Activated CD4-positive, alpha-beta T cell treated with anti-CD3 and anti-CD28 coated beads, Interleukin-2, amount 50 U/mL, for 16 hours (primary cell): ENCODE measurements at regions not wholly inside any gene's neighbourhood (a gene's known extent, or its start where the extent isn't known, plus 50 kb on each side); places are given as distances from the start of the nearest gene placed in this dataset.
"Not testable (repeated sequence)": the region's sequence is repeated elsewhere in the genome, so short reads cannot be mapped to it uniquely, and the experiment has no call there.

Experiments
- DNase-seq: peaks from one replicate; pipeline ENCODE4 v3.0.0-alpha.2; 2020

DNA sequence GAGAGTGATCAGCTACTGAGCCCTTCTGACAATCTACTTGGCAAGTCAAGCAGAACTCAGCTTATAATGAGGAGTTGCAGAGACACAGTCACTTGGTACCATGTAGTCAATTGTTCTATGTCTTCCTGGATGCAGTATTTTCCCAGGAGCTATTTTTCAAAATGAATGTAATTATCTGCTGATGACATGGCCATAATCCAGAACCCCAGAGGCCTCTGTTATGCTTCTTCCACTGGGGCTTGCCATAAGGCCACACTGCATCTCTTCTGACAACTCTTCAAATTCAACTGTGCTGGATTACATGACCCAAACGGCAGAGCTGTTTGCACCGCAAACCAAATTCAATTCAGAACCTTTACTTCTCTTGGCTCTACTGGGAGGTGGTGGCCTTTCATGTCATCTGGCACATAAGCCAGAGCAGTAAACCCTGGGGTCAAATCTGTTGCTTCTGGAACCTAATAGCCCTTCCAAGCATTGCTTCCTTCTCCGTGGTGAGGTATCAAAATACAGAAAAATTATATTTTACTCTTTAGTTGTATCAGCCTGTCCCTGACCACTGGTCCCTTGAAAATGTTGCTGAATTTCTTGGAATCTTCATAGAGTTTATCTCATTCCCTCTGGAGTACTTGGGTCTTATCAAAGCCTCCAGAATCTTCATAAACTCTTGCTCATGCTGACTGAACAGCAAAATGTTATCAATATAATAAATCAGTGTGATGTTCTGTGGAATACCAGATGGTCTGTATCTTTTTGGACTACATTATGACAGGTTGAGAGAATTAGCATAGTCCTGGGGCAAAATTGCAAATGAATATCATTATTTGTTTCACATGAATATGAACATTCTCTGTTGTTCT lies 79.4 kb upstream of the DCN start:
- no peak for DNase-seq

DNA sequence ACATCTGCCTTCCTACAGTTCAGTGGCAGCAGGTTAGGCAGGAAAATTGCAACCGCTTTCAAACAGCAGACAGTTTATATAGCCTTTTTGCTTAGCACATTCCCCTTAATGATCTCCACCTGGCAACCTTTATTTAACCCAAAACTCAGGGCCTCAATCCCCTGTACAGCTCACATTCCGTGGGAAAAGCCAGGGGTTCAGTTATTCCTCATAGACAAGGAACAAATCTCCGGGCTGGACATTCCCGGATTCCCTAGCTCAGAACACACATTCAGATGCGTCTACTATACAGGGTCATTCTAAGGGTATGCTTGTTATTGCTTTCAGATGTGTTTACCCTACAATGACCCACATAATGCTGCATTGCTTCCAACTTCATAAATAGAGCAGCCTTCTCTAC lies 73.8 kb upstream of the DCN start:
- no peak for DNase-seq

DNA sequence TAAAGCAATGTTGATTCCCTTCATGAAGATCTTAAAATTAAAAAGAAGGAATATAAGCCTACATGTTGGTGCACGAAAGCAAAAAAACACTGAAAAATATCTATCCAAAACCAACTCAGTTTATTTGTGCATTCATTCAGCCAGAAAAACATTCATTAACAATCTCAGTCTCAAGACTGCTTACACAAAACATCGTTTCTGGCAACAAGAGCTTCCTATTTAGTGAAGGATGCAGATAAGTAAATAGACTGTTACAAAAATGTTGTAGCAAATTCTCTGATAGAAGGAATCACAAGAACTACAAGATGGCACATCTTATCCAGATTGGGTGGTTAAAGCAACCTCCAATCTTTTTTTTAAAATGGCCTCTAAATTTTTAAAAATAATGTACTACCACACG lies 69.7 kb upstream of the DCN start:
- DNase-seq: no peak

DNA sequence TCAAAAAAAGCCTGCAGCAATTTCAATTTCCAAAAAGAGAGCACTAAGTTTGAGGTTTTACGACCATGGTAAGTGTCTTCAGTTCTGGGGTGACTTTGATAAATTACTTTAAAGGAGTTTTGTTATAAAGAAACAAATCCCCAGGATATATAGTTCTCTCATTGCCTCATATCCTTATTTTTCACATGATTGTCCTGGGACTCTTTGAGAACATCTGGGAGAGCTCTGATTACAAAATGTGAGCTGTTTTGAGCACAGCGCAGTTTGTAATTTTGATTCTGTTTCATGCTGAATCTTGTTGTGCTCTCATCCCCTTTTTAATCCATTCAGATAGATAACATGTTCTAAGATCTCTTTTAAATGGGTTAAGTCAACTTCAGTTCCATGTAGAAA lies 67.7 kb upstream of the DCN start:
- DNase-seq: no peak

GRCh38 chr12:91249518-91250272 lies 67.1 kb upstream of the DCN start:
- DNase-seq: no peak

- DNase-seq: no peak
Measured at GRCh38 chr12:91249054-91249453, 66.4 kb upstream of the DCN start.

GRCh38 chr12:91243177-91243576 lies 60.6 kb upstream of the DCN start:
- not testable (repeated sequence) for DNase-seq

DNA sequence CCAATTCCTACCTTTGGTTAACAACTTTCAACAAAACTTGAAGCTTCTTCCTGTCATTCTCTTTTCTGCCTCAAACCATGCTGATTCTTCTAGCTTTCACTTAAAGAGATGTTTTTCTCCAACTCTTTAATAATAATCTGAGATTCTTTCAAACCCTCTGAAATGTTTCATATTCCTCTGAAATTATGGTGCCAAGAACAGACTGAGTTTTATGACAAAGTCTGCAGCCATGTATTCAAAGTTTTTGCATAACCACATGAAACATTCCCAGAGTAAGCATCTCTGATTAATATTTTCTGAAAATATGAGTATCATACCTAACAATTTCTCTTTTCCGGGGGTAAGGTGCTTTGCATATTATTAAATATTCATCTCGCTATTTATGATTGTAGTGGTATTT lies 59.1 kb upstream of the DCN start:
- no peak for DNase-seq

- no peak for DNase-seq
Measured at GRCh38 chr12:91240386-91241095, 57.9 kb upstream of the DCN start.

GRCh38 chr12:91239481-91239880 lies 56.9 kb upstream of the DCN start:
- DNase-seq: no peak
